ENCODE measurements at regions not wholly inside any gene's neighbourhood (a gene's known extent, or its start where the extent isn't known, plus 50 kb on each side); places are given as distances from the start of the nearest gene placed in this dataset.

DNA sequence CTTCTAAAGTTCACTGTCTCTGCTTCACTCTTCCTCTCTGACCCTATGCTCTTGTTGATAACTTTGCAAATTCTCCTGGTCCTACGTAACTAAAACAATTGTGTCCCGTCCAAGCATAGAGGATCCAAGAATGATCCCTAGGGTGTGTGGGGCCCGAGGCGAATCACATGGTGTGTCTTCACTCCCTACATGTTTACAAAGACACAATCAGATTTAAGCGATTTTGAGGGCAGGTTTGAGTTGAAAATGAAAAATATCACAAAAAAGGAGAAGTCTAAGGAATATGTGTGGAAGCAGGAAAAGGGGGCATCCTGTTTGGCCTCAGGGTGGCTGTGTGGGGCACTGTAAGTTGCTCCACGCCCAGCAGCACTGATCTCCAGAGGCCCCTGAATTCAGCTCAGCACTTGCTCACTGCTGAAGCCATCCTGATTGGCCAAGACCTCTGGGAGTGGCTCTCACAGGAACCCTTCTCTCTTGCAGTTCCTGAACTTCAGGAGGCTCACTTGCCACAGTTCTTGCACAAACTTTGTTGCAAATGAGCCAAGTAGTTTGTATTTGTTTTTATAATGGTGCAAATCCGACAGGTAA lies 363.6 kb downstream of the ZNF521 start:
- H3K27ac ChIP-seq (ENCODE audit: low read depth in 1 of 2, low read length in 2 of 2): no peak overlapping the region
- no peak for TF ChIP-seq GABPA (IDR thresholded peaks at IDR 0.05 in 1 of 2, conservative IDR thresholded peaks at IDR 0.05 in 1 of 2)
- no peak for TF ChIP-seq FOXA1 (IDR thresholded peaks at IDR 0.05)
- TF ChIP-seq HNF4A (conservative IDR thresholded peaks at IDR 0.05): no peak
- TF ChIP-seq HNF4G (IDR thresholded peaks at IDR 0.05): no peak
- TF ChIP-seq JUND (IDR thresholded peaks at IDR 0.05): no peak
- TF ChIP-seq TAF1 (conservative IDR thresholded peaks at IDR 0.05): no peak
- TF ChIP-seq, protein P1, sequence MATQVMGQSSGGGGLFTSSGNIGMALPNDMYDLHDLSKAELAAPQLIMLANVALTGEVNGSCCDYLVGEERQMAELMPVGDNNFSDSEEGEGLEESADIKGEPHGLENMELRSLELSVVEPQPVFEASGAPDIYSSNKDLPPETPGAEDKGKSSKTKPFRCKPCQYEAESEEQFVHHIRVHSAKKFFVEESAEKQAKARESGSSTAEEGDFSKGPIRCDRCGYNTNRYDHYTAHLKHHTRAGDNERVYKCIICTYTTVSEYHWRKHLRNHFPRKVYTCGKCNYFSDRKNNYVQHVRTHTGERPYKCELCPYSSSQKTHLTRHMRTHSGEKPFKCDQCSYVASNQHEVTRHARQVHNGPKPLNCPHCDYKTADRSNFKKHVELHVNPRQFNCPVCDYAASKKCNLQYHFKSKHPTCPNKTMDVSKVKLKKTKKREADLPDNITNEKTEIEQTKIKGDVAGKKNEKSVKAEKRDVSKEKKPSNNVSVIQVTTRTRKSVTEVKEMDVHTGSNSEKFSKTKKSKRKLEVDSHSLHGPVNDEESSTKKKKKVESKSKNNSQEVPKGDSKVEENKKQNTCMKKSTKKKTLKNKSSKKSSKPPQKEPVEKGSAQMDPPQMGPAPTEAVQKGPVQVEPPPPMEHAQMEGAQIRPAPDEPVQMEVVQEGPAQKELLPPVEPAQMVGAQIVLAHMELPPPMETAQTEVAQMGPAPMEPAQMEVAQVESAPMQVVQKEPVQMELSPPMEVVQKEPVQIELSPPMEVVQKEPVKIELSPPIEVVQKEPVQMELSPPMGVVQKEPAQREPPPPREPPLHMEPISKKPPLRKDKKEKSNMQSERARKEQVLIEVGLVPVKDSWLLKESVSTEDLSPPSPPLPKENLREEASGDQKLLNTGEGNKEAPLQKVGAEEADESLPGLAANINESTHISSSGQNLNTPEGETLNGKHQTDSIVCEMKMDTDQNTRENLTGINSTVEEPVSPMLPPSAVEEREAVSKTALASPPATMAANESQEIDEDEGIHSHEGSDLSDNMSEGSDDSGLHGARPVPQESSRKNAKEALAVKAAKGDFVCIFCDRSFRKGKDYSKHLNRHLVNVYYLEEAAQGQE (IDR thresholded peaks at IDR 0.05): no peak
- no peak for TF ChIP-seq FOXA2 (IDR thresholded peaks at IDR 0.05)
- TF ChIP-seq NR2F2 (IDR thresholded peaks at IDR 0.05): no peak
- TF ChIP-seq, protein P2, sequence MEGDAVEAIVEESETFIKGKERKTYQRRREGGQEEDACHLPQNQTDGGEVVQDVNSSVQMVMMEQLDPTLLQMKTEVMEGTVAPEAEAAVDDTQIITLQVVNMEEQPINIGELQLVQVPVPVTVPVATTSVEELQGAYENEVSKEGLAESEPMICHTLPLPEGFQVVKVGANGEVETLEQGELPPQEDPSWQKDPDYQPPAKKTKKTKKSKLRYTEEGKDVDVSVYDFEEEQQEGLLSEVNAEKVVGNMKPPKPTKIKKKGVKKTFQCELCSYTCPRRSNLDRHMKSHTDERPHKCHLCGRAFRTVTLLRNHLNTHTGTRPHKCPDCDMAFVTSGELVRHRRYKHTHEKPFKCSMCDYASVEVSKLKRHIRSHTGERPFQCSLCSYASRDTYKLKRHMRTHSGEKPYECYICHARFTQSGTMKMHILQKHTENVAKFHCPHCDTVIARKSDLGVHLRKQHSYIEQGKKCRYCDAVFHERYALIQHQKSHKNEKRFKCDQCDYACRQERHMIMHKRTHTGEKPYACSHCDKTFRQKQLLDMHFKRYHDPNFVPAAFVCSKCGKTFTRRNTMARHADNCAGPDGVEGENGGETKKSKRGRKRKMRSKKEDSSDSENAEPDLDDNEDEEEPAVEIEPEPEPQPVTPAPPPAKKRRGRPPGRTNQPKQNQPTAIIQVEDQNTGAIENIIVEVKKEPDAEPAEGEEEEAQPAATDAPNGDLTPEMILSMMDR (IDR thresholded peaks at IDR 0.05; ENCODE audit: low read depth, low read length, missing input control): no peak
- TF ChIP-seq RXRA (IDR thresholded peaks at IDR 0.05): no peak
- TF ChIP-seq, protein P3, sequence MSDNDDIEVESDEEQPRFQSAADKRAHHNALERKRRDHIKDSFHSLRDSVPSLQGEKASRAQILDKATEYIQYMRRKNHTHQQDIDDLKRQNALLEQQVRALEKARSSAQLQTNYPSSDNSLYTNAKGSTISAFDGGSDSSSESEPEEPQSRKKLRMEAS (IDR thresholded peaks at IDR 0.05): no peak
- TF ChIP-seq RAD21 (IDR thresholded peaks at IDR 0.05): no peak
- TF ChIP-seq, protein P4, sequence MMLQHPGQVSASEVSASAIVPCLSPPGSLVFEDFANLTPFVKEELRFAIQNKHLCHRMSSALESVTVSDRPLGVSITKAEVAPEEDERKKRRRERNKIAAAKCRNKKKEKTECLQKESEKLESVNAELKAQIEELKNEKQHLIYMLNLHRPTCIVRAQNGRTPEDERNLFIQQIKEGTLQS (IDR thresholded peaks at IDR 0.05): no peak
- no peak for TF ChIP-seq SP1 (IDR thresholded peaks at IDR 0.05)
- TF ChIP-seq, protein P5, sequence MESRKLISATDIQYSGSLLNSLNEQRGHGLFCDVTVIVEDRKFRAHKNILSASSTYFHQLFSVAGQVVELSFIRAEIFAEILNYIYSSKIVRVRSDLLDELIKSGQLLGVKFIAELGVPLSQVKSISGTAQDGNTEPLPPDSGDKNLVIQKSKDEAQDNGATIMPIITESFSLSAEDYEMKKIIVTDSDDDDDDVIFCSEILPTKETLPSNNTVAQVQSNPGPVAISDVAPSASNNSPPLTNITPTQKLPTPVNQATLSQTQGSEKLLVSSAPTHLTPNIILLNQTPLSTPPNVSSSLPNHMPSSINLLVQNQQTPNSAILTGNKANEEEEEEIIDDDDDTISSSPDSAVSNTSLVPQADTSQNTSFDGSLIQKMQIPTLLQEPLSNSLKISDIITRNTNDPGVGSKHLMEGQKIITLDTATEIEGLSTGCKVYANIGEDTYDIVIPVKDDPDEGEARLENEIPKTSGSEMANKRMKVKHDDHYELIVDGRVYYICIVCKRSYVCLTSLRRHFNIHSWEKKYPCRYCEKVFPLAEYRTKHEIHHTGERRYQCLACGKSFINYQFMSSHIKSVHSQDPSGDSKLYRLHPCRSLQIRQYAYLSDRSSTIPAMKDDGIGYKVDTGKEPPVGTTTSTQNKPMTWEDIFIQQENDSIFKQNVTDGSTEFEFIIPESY (IDR thresholded peaks at IDR 0.05): no peak
- no peak for TF ChIP-seq EGR1 (IDR thresholded peaks at IDR 0.05; ENCODE audit: low read depth in 2 of 2)
- no peaks in the 10 kb centered on the region for H3K36me3 ChIP-seq (ENCODE audit: control insufficient read depth in 4 of 4, insufficient read depth in 3 of 4, low read depth in 1 of 4, low read length in 3 of 4)
- no peak for DNase-seq (ENCODE audit: low spot score)
- H3K4me3 ChIP-seq (ENCODE audit: low read depth in 1 of 3, low read length in 3 of 3): no peak overlapping the region
- no peak overlapping the region for H3K9ac ChIP-seq (ENCODE audit: low read depth in 1 of 2, low read length in 2 of 2)
- H3K27me3 ChIP-seq (ENCODE audit: control insufficient read depth in 4 of 4, insufficient read depth in 4 of 4, low read length in 3 of 4): peaks cover 0 to 2% (median 0%) of the 10 kb centered on the region in 4 donors
- 64% methylated on average over 7 of the region's 7 CpGs for WGBS
- no peaks in the 10 kb centered on the region for H3K4me1 ChIP-seq (ENCODE audit: control insufficient read depth in 4 of 4, insufficient read depth in 4 of 4, low read length in 3 of 4)
- H3K9me3 ChIP-seq (ENCODE audit: control insufficient read depth in 4 of 4, low read length in 3 of 4): no peaks in the 10 kb centered on the region

All from liver (tissue), 8 donors.